Thymus (tissue), 11 donors: ENCODE measurements at regions not wholly inside any gene's neighbourhood (a gene's known extent, or its start where the extent isn't known, plus 50 kb on each side); places are given as distances from the start of the nearest gene placed in this dataset.

ENCODE experiments used
- DNase-seq, 9 donors: peaks; one replicate each; pipeline ENCODE4 v3.0.0-alpha.2; 2013; ENCODE audit warnings: low spot score in 9 of 9, low read depth in 6 of 9, missing footprints in 1 of 9
- H3K27ac ChIP-seq, 2 donors: one replicate each; pipeline ENCODE4 v1.5.1; 2013; ENCODE audit warnings: control low read depth in 1 of 2, low read depth in 1 of 2, low read length in 1 of 2, mild to moderate bottlenecking in 1 of 2, moderate library complexity in 1 of 2
- H3K27me3 ChIP-seq, 2 donors: one replicate each; pipeline ENCODE4 v1.5.1; 2013; ENCODE audit warnings: low read length in 1 of 2; ENCODE audit not compliant: control insufficient read depth in 2 of 2, insufficient read depth in 1 of 2
- H3K36me3 ChIP-seq, 2 donors: one replicate each; pipeline ENCODE4 v1.5.1; 2013; ENCODE audit warnings: low read length in 1 of 2, mild to moderate bottlenecking in 1 of 2, moderate library complexity in 1 of 2; ENCODE audit not compliant: control insufficient read depth in 2 of 2, insufficient read depth in 2 of 2
- H3K4me1 ChIP-seq, 2 donors: one replicate each; pipeline ENCODE4 v1.5.1; 2013; ENCODE audit warnings: low read length in 2 of 2; ENCODE audit not compliant: control insufficient read depth in 2 of 2, insufficient read depth in 2 of 2
- H3K4me3 ChIP-seq, 2 donors: one replicate each; pipeline ENCODE4 v1.5.1; 2013; ENCODE audit warnings: low read length in 2 of 2, control low read depth in 1 of 2, mild to moderate bottlenecking in 1 of 2
- H3K9me3 ChIP-seq, 2 donors: one replicate each; pipeline ENCODE4 v1.5.1; 2013; ENCODE audit warnings: low read length in 1 of 2, mild to moderate bottlenecking in 1 of 2; ENCODE audit not compliant: control insufficient read depth in 2 of 2, insufficient read depth in 1 of 2
- WGBS: extraction: QIAGEN DNeasy Blood & Tissue Kit; methylation state at CpG from one replicate; pipeline ENCODE4 v1.1.7; 2013; 5-methylcytosine and 5-hydroxymethylcytosine counted together
- donor health status: healthy.

GRCh38 chr1:199756066-199756465 lies 271.4 kb upstream of the NR5A2 start:
- Histone ChIP-seq H3K9me3 (no peaks in the 10 kb centered on the region), H3K27ac (no peak overlapping the region), H3K4me1 (no peaks in the 10 kb centered on the region), H3K36me3 (no peaks in the 10 kb centered on the region), H3K27me3 (no peaks in the 10 kb centered on the region), H3K4me3 (no peak overlapping the region)
- no peak for DNase-seq
- WGBS, result 51% methylated on average over 2 of the region's 2 CpGs

DNA sequence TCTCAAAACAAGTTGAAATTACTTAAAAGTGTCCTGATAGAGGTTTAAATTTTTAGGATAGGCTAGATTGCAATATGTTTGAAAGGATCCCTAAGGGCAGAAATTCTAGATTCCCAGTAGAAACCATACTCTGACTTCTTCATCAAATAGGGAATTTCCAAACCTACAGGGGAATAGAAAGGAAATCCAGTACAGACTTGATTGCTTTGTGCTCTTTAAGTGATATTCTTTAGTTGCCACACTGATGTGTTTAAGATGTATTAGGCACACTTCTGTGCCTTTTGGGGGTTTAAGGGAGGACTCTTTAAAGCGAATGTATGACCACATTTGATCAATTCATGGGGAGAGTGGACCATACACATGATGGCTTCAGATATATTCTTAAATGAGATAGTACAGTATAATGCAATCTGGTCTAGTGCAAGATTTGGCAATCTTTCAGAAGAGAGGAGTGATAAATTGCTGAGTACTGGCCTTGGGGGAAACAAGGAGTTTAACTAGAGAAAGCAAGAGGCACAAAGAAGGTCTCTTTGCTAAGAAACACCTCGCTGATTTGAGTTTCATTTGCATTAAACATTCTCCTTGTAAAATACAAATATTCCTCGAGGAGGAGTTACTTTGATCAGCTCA lies 268.8 kb upstream of the NR5A2 start:
- H3K27ac ChIP-seq, result no peak overlapping the region
- whole genome bisulfite sequencing, result 94% methylated on average over 3 of the region's 3 CpGs
- no peaks in the 10 kb centered on the region for H3K4me1 ChIP-seq
- H3K27me3 ChIP-seq, result no peaks in the 10 kb centered on the region
- H3K4me3 ChIP-seq, result no peak overlapping the region
- H3K9me3 ChIP-seq, result no peaks in the 10 kb centered on the region
- H3K36me3 ChIP-seq, result no peaks in the 10 kb centered on the region
- DNase-seq, result no peak

GRCh38 chr1:199759268-199759730 lies 268.2 kb upstream of the NR5A2 start:
- no peak overlapping the region for H3K27ac ChIP-seq

DNA sequence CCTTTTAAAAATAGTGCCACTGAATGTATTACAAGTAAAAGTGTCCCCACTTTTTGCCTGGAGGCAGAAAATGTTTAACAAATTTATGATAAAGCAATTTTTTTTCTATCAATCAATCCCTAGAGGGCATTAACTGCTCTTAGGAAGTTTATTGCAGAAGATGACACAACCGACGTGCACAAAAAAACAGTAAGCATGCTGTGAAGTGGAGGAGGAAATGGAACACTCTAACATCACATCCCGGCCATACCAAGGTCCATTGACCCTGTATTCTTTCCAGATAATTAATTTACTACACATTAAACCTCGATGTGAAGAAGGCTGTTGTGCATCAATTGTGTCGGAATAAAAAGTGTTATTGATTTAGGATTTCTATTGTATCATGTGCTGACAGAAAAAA lies 264.9 kb upstream of the NR5A2 start:
- Histone ChIP-seq H3K27ac (no peak overlapping the region), H3K9me3 (no peaks in the 10 kb centered on the region), H3K4me1 (no peaks in the 10 kb centered on the region), H3K4me3 (no peak overlapping the region), H3K27me3 (no peaks in the 10 kb centered on the region), H3K36me3 (no peaks in the 10 kb centered on the region)
- no peak for DNase-seq
- 92% methylated on average over 5 of the region's 5 CpGs for WGBS

More at GRCh38 chr1:199759268-199759730, 268.2 kb upstream of the NR5A2 start:
- H3K4me1 ChIP-seq, result no peaks in the 10 kb centered on the region
- DNase-seq, result no peak
- H3K9me3 ChIP-seq, result no peaks in the 10 kb centered on the region
- WGBS, result 93% methylated on average over 3 of the region's 3 CpGs
- no peaks in the 10 kb centered on the region for H3K27me3 ChIP-seq
- no peaks in the 10 kb centered on the region for H3K36me3 ChIP-seq
- no peak overlapping the region for H3K4me3 ChIP-seq

GRCh38 chr1:199766218-199766792 lies 261.2 kb upstream of the NR5A2 start:
- Histone ChIP-seq H3K27ac (no peak overlapping the region), H3K36me3 (no peaks in the 10 kb centered on the region), H3K9me3 (no peaks in the 10 kb centered on the region), H3K27me3 (no peaks in the 10 kb centered on the region), H3K4me3 (no peak overlapping the region), H3K4me1 (no peaks in the 10 kb centered on the region)
- no peak for DNase-seq

GRCh38 chr1:199767700-199768099 lies 259.8 kb upstream of the NR5A2 start:
- no peaks in the 10 kb centered on the region for H3K36me3 ChIP-seq
- DNase-seq, result no peak
- H3K9me3 ChIP-seq, result no peaks in the 10 kb centered on the region
- no peaks in the 10 kb centered on the region for H3K27me3 ChIP-seq
- no peaks in the 10 kb centered on the region for H3K4me1 ChIP-seq
- H3K4me3 ChIP-seq, result no peak overlapping the region
- no peak overlapping the region for H3K27ac ChIP-seq
- WGBS, result 96% methylated on average over 2 of the region's 2 CpGs

- Histone ChIP-seq H3K9me3 (no peaks in the 10 kb centered on the region), H3K27ac (no peak overlapping the region), H3K27me3 (no peaks in the 10 kb centered on the region), H3K4me3 (no peak overlapping the region), H3K36me3 (no peaks in the 10 kb centered on the region), H3K4me1 (no peaks in the 10 kb centered on the region)
- WGBS, result 91% methylated on average over 1 of the region's 1 CpG
- no peak for DNase-seq
Observed at GRCh38 chr1:199774433-199775089, 252.9 kb upstream of the NR5A2 start.

GRCh38 chr1:199776768-199777497 lies 250.6 kb upstream of the NR5A2 start:
- WGBS, result 98% methylated on average over 1 of the region's 1 CpG
- no peaks in the 10 kb centered on the region for H3K4me1 ChIP-seq
- no peak for DNase-seq
- no peak overlapping the region for H3K4me3 ChIP-seq
- no peaks in the 10 kb centered on the region for H3K27me3 ChIP-seq
- H3K36me3 ChIP-seq, result no peaks in the 10 kb centered on the region
- H3K9me3 ChIP-seq, result no peaks in the 10 kb centered on the region
- no peak overlapping the region for H3K27ac ChIP-seq

- no peaks in the 10 kb centered on the region for H3K4me1 ChIP-seq
- WGBS, result 97% methylated on average over 3 of the region's 3 CpGs
- no peaks in the 10 kb centered on the region for H3K36me3 ChIP-seq
- no peak for DNase-seq
- no peak overlapping the region for H3K4me3 ChIP-seq
- H3K9me3 ChIP-seq, result no peaks in the 10 kb centered on the region
- H3K27me3 ChIP-seq, result no peaks in the 10 kb centered on the region
- no peak overlapping the region for H3K27ac ChIP-seq
Observed at GRCh38 chr1:199778324-199778955, 249.1 kb upstream of the NR5A2 start.
